Loucy (cell line): ENCODE measurements at regions not wholly inside any gene's neighbourhood (a gene's known extent, or its start where the extent isn't known, plus 50 kb on each side); places are given as distances from the start of the nearest gene placed in this dataset.

Experiments
- H2AFZ ChIP-seq: fragments of 200-600 bp; sonication (generic); 2 replicates; pipeline ENCODE4 v1.6.0; 2016; ENCODE audit warnings: antibody characterized with exemption, mild to moderate bottlenecking, low read length, moderate library complexity
- H3F3A ChIP-seq: fragments of 200-600 bp; 2 replicates; pipeline ENCODE4 v1.6.0; 2016; ENCODE audit warnings: antibody characterized with exemption, low read depth, mild to moderate bottlenecking
- H3K27me3 ChIP-seq: fragments of 200-600 bp; sonication (generic); 2 replicates; pipeline ENCODE4 v1.6.1; 2014; ENCODE audit warnings: low read length, mild to moderate bottlenecking; ENCODE audit not compliant: insufficient read depth, poor library complexity, severe bottlenecking
- H3K36me3 ChIP-seq: fragments of 200-600 bp; sonication (generic); 2 replicates; pipeline ENCODE4 v1.6.1; 2016; ENCODE audit warnings: low read length; ENCODE audit not compliant: insufficient read depth
- H3K4me1 ChIP-seq: fragments of 200-600 bp; sonication (generic); 2 replicates; pipeline ENCODE4 v1.5.1; 2014; ENCODE audit warnings: low read length, mild to moderate bottlenecking; ENCODE audit not compliant: insufficient read depth, poor library complexity, severe bottlenecking
- H3K4me2 ChIP-seq: fragments of 200-600 bp; sonication (generic); 2 replicates; pipeline ENCODE4 v1.6.0; 2014; ENCODE audit warnings: antibody characterized with exemption, low read length, low read depth, mild to moderate bottlenecking; ENCODE audit not compliant: poor library complexity, severe bottlenecking
- H3K4me3 ChIP-seq: fragments of 200-600 bp; sonication (generic); 2 replicates; pipeline ENCODE4 v1.5.1; 2014; ENCODE audit warnings: low read length, mild to moderate bottlenecking, mixed read lengths; ENCODE audit not compliant: poor library complexity, severe bottlenecking
- H3K79me2 ChIP-seq: fragments of 200-600 bp; sonication (generic); 2 replicates; pipeline ENCODE4 v1.6.1; 2014; ENCODE audit warnings: low read length; ENCODE audit not compliant: insufficient read depth
- H3K9ac ChIP-seq: fragments of 200-600 bp; sonication (generic); 2 replicates; pipeline ENCODE4 v1.6.0; 2014; ENCODE audit warnings: mild to moderate bottlenecking, low read depth, low read length, moderate library complexity; ENCODE audit not compliant: poor library complexity, severe bottlenecking
- H3K9me2 ChIP-seq: fragments of 200-600 bp; sonication (generic); replicated peaks from 2 replicates; pipeline ENCODE4 v1.6.1; 2016; ENCODE audit warnings: low read depth, low read length, mixed read lengths
- H3K9me3 ChIP-seq: fragments of 200-600 bp; sonication (generic); 2 replicates; pipeline ENCODE4 v1.6.1; 2014; ENCODE audit warnings: mild to moderate bottlenecking, antibody characterized with exemption, low read length, low read depth; ENCODE audit not compliant: insufficient read depth
- H4K20me1 ChIP-seq: fragments of 200-600 bp; sonication (generic); 2 replicates; pipeline ENCODE4 v1.6.0; 2014; ENCODE audit warnings: antibody characterized with exemption, low read length, mild to moderate bottlenecking; ENCODE audit not compliant: insufficient read depth, poor library complexity, severe bottlenecking
- CTCF ChIP-seq: fragments of 200-600 bp; sonication (generic); conservative IDR thresholded peaks from 2 replicates; pipeline ENCODE4 v1.5.1; 2014; ENCODE audit warnings: mild to moderate bottlenecking, antibody characterized with exemption, low read length
- EZH2phosphoT487 ChIP-seq: fragments of 200-600 bp; IDR thresholded peaks from 2 replicates; pipeline ENCODE4 v1.6.1; 2018; ENCODE audit warnings: antibody characterized with exemption, mild to moderate bottlenecking, moderate library complexity, borderline replicate concordance

GRCh38 chr4:188697243-188697642 is 558.0 kb downstream of the TRIML1 start:
- H3K4me1 ChIP-seq, result no peaks in the 10 kb centered on the region
- no peak overlapping the region for H3K4me3 ChIP-seq
- H3K36me3 ChIP-seq, result no peaks in the 10 kb centered on the region
- no peaks in the 10 kb centered on the region for H4K20me1 ChIP-seq
- no peaks in the 10 kb centered on the region for H3F3A ChIP-seq
- H3K27me3 ChIP-seq, result no peaks in the 10 kb centered on the region
- H2AFZ ChIP-seq, result no peak overlapping the region
- H3K9me2 ChIP-seq, result no peaks in the 10 kb centered on the region
- 0 out of 2 replicates have a peak, but pooled peaks cover 10% of the 10 kb centered on the region for H3K9me3 ChIP-seq
- H3K9ac ChIP-seq, result no peak overlapping the region
- H3K79me2 ChIP-seq, result no peaks in the 10 kb centered on the region
- TF ChIP-seq EZH2phosphoT487 (no peak), CTCF (no peak)
- H3K4me2 ChIP-seq, result no peak overlapping the region

GRCh38 chr4:188701952-188702351 is 562.7 kb downstream of the TRIML1 start:
- no peak overlapping the region for H3K4me2 ChIP-seq
- no peaks in the 10 kb centered on the region for H3F3A ChIP-seq
- H3K9me2 ChIP-seq, result no peaks in the 10 kb centered on the region
- TF ChIP-seq EZH2phosphoT487 (no peak), CTCF (no peak)
- peaks cover 6% of the 10 kb centered on the region; the same call in 1 of the 2 replicates for H3K9me3 ChIP-seq
- H3K36me3 ChIP-seq, result no peaks in the 10 kb centered on the region
- no peak overlapping the region for H2AFZ ChIP-seq
- H4K20me1 ChIP-seq, result no peaks in the 10 kb centered on the region
- no peaks in the 10 kb centered on the region for H3K79me2 ChIP-seq
- no peaks in the 10 kb centered on the region for H3K27me3 ChIP-seq
- H3K4me1 ChIP-seq, result no peaks in the 10 kb centered on the region
- H3K4me3 ChIP-seq, result no peak overlapping the region
- no peak overlapping the region for H3K9ac ChIP-seq

- no peaks in the 10 kb centered on the region for H3K27me3 ChIP-seq
- H3K9ac ChIP-seq, result no peak overlapping the region
- TF ChIP-seq EZH2phosphoT487, result no peak
- TF ChIP-seq CTCF, result no peak
- H3K4me2 ChIP-seq, result no peak overlapping the region
- H4K20me1 ChIP-seq, result no peaks in the 10 kb centered on the region
- H3K4me3 ChIP-seq, result no peak overlapping the region
- no peaks in the 10 kb centered on the region for H3K36me3 ChIP-seq
- peaks cover 6% of the 10 kb centered on the region; the same call in 1 of the 2 replicates for H3K9me3 ChIP-seq
- no peak overlapping the region for H2AFZ ChIP-seq
- H3K4me1 ChIP-seq, result no peaks in the 10 kb centered on the region
- no peaks in the 10 kb centered on the region for H3K79me2 ChIP-seq
- no peaks in the 10 kb centered on the region for H3F3A ChIP-seq
- H3K9me2 ChIP-seq, result no peaks in the 10 kb centered on the region
Observed at GRCh38 chr4:188704288-188704687, 565.0 kb downstream of the TRIML1 start.
